NCI-H446 treated with DMSO at 0.1 percent for 48 hours (cell line): ENCODE measurements at regions not wholly inside any gene's neighbourhood (a gene's known extent, or its start where the extent isn't known, plus 50 kb on each side); places are given as distances from the start of the nearest gene placed in this dataset.

ENCODE experiments used
- DNase-seq: peaks from one replicate; lab custom pipeline; 2025; lab: John Stamatoyannopoulos, UW

GRCh38 chr21:18954441-18954844 lies 550.9 kb upstream of the TMPRSS15 start:
- DNase-seq, result no peak

- no peak for DNase-seq
Observed at GRCh38 chr21:18959817-18960216, 556.2 kb upstream of the TMPRSS15 start.

- DNase-seq, result no peak
Observed at GRCh38 chr21:18960306-18960705, 556.7 kb upstream of the TMPRSS15 start.

- DNase-seq, result no peak
Observed at GRCh38 chr21:18970416-18970815, 566.8 kb upstream of the TMPRSS15 start.

- no peak for DNase-seq
Observed at GRCh38 chr21:18970941-18971340, 567.4 kb upstream of the TMPRSS15 start.

GRCh38 chr21:18985584-18985983 lies 582.0 kb upstream of the TMPRSS15 start:
- DNase-seq, result no peak

GRCh38 chr21:18986197-18986596 lies 582.6 kb upstream of the TMPRSS15 start:
- peak; percentile 81 for DNase-seq

- DNase-seq, result peak; percentile 77
Observed at GRCh38 chr21:18987520-18988026, 584.0 kb upstream of the TMPRSS15 start.

- DNase-seq, result no peak
Observed at GRCh38 chr21:18989953-18990495, 586.4 kb upstream of the TMPRSS15 start.

GRCh38 chr21:18991846-18992245 lies 588.3 kb upstream of the TMPRSS15 start:
- no peak for DNase-seq

GRCh38 chr21:19010251-19010650 lies 606.7 kb upstream of the TMPRSS15 start:
- DNase-seq, result peak; percentile 97

- peak; percentile 67 for DNase-seq
Observed at GRCh38 chr21:19010996-19011395, 607.4 kb upstream of the TMPRSS15 start.

GRCh38 chr21:19011451-19011850 lies 607.9 kb upstream of the TMPRSS15 start:
- DNase-seq, result peak; percentile 81

- DNase-seq, result no peak
Observed at GRCh38 chr21:19013916-19014315, 610.3 kb upstream of the TMPRSS15 start.

- DNase-seq, result no peak
Observed at GRCh38 chr21:19018529-19018928, 614.9 kb upstream of the TMPRSS15 start.

GRCh38 chr21:19022978-19023377 lies 619.4 kb upstream of the TMPRSS15 start:
- DNase-seq, result no peak

GRCh38 chr21:19026911-19027310 lies 623.3 kb upstream of the TMPRSS15 start:
- no peak for DNase-seq

- no peak for DNase-seq
Observed at GRCh38 chr21:19029816-19030215, 626.2 kb upstream of the TMPRSS15 start.

GRCh38 chr21:19031953-19032352 lies 628.4 kb upstream of the TMPRSS15 start:
- DNase-seq, result peak; percentile 96

- no peak for DNase-seq
Observed at GRCh38 chr21:19034041-19034440, 630.5 kb upstream of the TMPRSS15 start.

GRCh38 chr21:19034560-19034959 lies 631.0 kb upstream of the TMPRSS15 start:
- no peak for DNase-seq

- no peak for DNase-seq
Observed at GRCh38 chr21:19045876-19046275, 642.3 kb upstream of the TMPRSS15 start.

GRCh38 chr21:19048098-19048672 lies 644.6 kb upstream of the TMPRSS15 start:
- no peak for DNase-seq

- no peak for DNase-seq
Observed at GRCh38 chr21:19049567-19049966, 646.0 kb upstream of the TMPRSS15 start.
